NCI-H1436 treated with DMSO at 0.1 percent for 48 hours (cell line): ENCODE measurements at regions not wholly inside any gene's neighbourhood (a gene's known extent, or its start where the extent isn't known, plus 50 kb on each side); places are given as distances from the start of the nearest gene placed in this dataset.

Experiments
- DNase-seq: peaks from one replicate; lab custom pipeline; 2025; lab: John Stamatoyannopoulos, UW

GRCh38 chr18:60554967-60555366 lies 182.4 kb upstream of the MC4R start:
- DNase-seq: no peak

GRCh38 chr18:60555625-60556024 lies 183.1 kb upstream of the MC4R start:
- DNase-seq: no peak

- no peak for DNase-seq
Measured at GRCh38 chr18:60556326-60556725, 183.8 kb upstream of the MC4R start.

- DNase-seq: no peak
Measured at GRCh38 chr18:60560071-60560470, 187.5 kb upstream of the MC4R start.

- no peak for DNase-seq
Measured at GRCh38 chr18:60563082-60563481, 190.5 kb upstream of the MC4R start.

- no peak for DNase-seq
Measured at GRCh38 chr18:60568220-60568619, 195.6 kb upstream of the MC4R start.

GRCh38 chr18:60570172-60570571 lies 197.6 kb upstream of the MC4R start:
- DNase-seq: no peak

- no peak for DNase-seq
Measured at GRCh38 chr18:60577457-60577856, 204.9 kb upstream of the MC4R start.

- DNase-seq: no peak
Measured at GRCh38 chr18:60585670-60586069, 213.1 kb upstream of the MC4R start.

GRCh38 chr18:60593249-60593648 lies 220.7 kb upstream of the MC4R start:
- DNase-seq: no peak

GRCh38 chr18:60596928-60597327 lies 224.4 kb upstream of the MC4R start:
- no peak for DNase-seq

- no peak for DNase-seq
Measured at GRCh38 chr18:60599267-60599666, 226.7 kb upstream of the MC4R start.

GRCh38 chr18:60599995-60600394 lies 227.4 kb upstream of the MC4R start:
- DNase-seq: no peak

GRCh38 chr18:60601249-60601648 lies 228.7 kb upstream of the MC4R start:
- no peak for DNase-seq

GRCh38 chr18:60623331-60623730 lies 250.8 kb upstream of the MC4R start:
- DNase-seq: no peak

- no peak for DNase-seq
Measured at GRCh38 chr18:60624207-60624606, 251.6 kb upstream of the MC4R start.

- no peak for DNase-seq
Measured at GRCh38 chr18:60639836-60640235, 267.3 kb upstream of the MC4R start.

- no peak for DNase-seq
Measured at GRCh38 chr18:60643009-60643408, 270.4 kb upstream of the MC4R start.

GRCh38 chr18:60646725-60647124 lies 274.1 kb upstream of the MC4R start:
- DNase-seq: no peak

GRCh38 chr18:60649107-60649506 lies 276.5 kb upstream of the MC4R start:
- no peak for DNase-seq

- DNase-seq: no peak
Measured at GRCh38 chr18:60649842-60650536, 277.4 kb upstream of the MC4R start.

- DNase-seq: no peak
Measured at GRCh38 chr18:60654298-60654697, 281.7 kb upstream of the MC4R start.

- no peak for DNase-seq
Measured at GRCh38 chr18:60656553-60656952, 284.0 kb upstream of the MC4R start.

GRCh38 chr18:60662491-60662890 lies 289.9 kb upstream of the MC4R start:
- DNase-seq: no peak
